GM10248 (cell line): ENCODE measurements at regions not wholly inside any gene's neighbourhood (a gene's known extent, or its start where the extent isn't known, plus 50 kb on each side); places are given as distances from the start of the nearest gene placed in this dataset.

Source experiments
- CTCF ChIA-PET: fragments of 300-600 bp; sonication (Branson Sonifier 250); formaldehyde crosslinking; extraction: SDS; loops from one replicate; lab custom pipeline; 2021; ENCODE audit warnings: antibody characterized with exemption; lab: Yijun Ruan, JAX
- POLR2A ChIA-PET: fragments of 350-650 bp; sonication (Branson Sonifier 250); formaldehyde crosslinking; extraction: SDS; loops from one replicate; lab custom pipeline; 2020; ENCODE audit warnings: antibody characterized with exemption; lab: Yijun Ruan, JAX
- DNase-seq: peaks from one replicate; pipeline ENCODE4 v3.0.0; 2012; ENCODE audit errors: extremely low spot score
- CTCF ChIP-seq: IDR thresholded peaks from 2 replicates; pipeline ENCODE4 v1.5.1; 2012; ENCODE audit warnings: mild to moderate bottlenecking, low read depth; ENCODE audit errors: extremely low read depth, missing control alignments, control extremely low read depth

DNA sequence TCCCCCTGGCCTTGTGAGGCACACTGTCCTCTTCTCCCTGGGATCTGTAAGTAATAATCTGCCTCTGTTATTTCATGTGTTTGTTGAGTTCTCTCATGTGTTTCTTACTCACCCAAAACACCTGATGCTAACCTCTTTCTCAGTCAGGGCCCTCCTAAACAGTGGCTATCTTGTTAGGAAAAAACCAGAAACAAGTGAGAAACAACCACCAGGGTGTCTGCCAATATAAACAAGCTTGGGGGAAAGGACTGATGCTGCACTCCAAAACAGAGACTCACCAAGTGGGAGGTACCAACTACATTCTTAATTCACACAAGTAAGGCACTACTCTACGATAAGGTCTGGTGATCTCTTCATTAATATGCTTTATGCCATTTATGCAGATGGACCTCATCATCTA lies 564.4 kb downstream of the SEMA5A start:
- CTCF ChIA-PET: no interaction called here
- POLR2A ChIA-PET: no interaction called here
- TF ChIP-seq CTCF: no peak
- DNase-seq: no peak

- ChIA-PET CTCF (interaction anchor here (1.4 kb wide), 1 partner anchor 27 kb away, joined by 3 read pairs; no protein-coding TSS in a partner anchor), POLR2A (no interaction called here)
- no peak for DNase-seq
- no peak for TF ChIP-seq CTCF
Observed at GRCh38 chr5:8984386-8984785, 561.5 kb downstream of the SEMA5A start.
